Colon (tissue), 2 donors: ENCODE measurements at regions not wholly inside any gene's neighbourhood (a gene's known extent, or its start where the extent isn't known, plus 50 kb on each side); places are given as distances from the start of the nearest gene placed in this dataset.
"Not testable (repeated sequence)": the region's sequence is repeated elsewhere in the genome, so short reads cannot be mapped to it uniquely, and the experiment has no call there.

Experiments used
- FAIRE-seq: peaks from 2 replicates; lab custom pipeline; 2012; peaks lifted over from hg19 to GRCh38; lab: Jason Lieb, UNC
- donor health status: control.
- donor health status: control.

DNA sequence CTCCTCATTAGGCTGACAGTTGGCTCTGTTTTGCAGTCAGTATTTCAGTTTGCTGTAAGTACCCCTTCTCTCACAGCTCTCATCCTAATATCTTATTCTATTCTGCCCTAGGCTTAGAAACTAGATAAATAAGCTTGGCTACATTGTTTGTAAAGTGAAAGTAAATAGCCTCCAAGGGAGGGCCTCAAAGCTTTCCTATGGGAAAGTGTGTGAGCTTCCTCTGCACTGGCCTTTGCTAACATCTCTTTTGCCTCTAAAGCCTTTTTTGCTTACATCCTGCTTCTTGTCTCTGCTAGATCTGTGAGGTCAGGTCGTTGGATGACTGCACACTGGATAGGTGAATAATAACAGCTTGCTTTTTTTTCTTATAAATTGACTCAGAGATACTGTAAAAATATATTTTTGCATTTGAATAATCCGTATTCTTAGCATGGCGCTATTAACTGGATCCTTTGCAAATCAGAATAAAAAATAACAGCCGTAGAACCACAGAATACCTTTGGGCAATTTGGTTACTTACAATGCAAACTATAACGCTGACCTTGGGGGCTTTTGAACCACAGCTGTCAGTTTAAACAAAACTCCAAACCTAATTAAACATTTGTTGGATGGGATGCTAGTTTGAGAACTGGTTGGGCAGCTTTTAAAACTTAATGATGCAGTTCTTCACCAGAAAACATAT lies 55.1 kb downstream of the TTC6 start:
- no peak for FAIRE-seq

GRCh38 chr14:37652042-37652441 lies 56.6 kb downstream of the TTC6 start:
- no peak for FAIRE-seq

DNA sequence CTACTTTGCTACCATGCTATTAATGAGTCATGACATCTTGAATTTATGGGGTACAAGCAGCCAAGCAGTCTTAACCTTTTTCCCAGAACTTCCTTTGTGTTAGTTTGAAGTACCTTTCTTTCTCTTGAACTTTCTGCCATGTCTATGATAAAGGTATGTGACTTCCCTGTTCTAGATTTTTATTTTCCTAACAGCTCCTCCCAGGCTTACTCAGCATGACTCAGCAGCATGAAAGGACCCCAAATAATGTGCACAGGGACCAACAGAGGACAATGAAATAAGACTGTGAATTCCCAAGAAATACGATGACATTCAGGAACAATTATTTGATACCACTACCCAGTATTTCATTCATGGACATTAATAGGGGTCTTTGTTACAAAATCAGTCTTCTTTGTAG lies 60.0 kb downstream of the TTC6 start:
- FAIRE-seq = no peak

- no peak for FAIRE-seq
These were observed 62.7 kb downstream of the TTC6 start for GRCh38 chr14:37658156-37658555.

- no peak for FAIRE-seq
These were observed 68.1 kb downstream of the TTC6 start for GRCh38 chr14:37663498-37663897.

- FAIRE-seq = no peak
These were observed 70.0 kb downstream of the TTC6 start for GRCh38 chr14:37665479-37665878.

- no peak for FAIRE-seq
These were observed 70.5 kb downstream of the TTC6 start for GRCh38 chr14:37665951-37666350.

- FAIRE-seq = no peak
These were observed 73.2 kb downstream of the TTC6 start for GRCh38 chr14:37668646-37669045.

DNA sequence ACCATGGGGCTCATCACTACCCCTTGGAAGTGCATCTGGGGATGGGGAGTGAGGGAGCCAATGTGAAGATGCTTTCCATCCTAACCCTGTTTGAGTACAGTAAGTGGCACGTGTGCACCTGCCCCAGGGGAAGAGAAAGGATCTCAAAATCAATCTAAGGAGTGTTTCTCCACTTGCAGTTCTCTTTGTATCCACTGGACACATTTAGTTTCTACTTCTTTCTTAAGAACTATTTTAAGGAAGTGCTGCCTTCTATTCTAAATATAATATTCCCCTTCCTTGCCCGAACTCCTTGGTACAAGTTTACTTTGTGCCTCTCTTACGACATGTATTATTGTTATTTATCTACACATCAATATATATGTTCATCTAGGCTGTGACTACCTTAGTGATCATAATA lies 73.8 kb downstream of the TTC6 start:
- no peak for FAIRE-seq

- no peak for FAIRE-seq
These were observed 78.0 kb downstream of the TTC6 start for GRCh38 chr14:37673439-37673838.

DNA sequence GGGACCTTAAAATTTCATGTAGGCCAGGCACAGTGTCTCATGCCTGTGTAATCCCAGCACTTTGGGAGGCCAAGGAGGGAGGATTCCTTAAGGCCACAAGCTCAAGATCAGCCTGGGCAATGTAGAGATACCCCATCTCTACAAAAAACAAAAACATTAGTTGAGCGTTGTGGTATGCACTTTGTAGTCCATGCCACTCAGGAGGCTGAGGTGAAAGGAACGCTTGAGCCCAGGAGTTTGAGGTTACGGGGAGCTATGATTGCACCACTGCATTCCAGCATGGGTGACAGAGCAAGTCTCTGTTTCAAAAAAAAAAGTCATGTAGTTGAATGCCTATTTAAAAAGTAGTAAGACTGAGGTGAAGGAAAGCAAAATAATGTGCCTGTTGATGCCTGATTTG lies 83.5 kb downstream of the TTC6 start:
- FAIRE-seq = no peak

DNA sequence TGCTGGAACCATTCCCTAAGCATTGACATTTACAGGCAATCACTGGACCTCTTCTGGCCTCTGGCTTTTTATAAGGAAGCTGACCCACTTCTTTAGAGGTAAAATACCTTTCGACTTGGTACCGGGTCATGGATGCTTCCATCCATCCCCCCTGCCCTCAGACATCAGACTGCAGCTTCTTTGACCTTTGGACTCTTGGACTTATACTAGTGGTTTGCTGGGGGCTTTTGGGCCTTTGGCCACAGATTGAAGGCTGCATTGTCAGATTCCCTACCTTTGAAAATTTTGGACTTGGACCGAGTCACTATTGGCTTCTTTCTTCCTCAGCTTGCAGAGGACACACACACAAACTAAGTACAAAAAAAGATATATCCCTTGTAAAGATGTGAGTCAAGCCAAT lies 86.1 kb downstream of the TTC6 start:
- FAIRE-seq = no peak

DNA sequence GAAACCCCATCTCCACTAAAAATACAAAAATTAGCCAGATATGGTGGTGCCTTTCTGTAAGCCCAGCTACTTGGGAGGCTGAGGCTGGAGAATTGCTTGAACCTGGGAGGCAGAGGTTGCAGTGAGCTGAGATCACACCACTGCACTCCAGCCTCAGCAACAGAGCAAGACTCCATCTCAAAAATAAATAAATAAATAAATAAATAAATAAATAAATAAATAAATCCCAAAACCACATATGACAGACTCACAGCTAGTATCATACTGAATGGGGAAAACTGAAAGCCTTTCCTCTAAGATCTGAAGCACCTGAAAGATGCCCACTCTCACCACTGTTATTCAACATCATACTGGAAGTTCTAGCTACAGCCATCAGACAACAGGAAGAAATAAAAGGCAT lies 97.3 kb downstream of the TTC6 start:
- FAIRE-seq = not testable (repeated sequence)

GRCh38 chr14:37693420-37693819 lies 98.0 kb downstream of the TTC6 start:
- FAIRE-seq = not testable (repeated sequence)

DNA sequence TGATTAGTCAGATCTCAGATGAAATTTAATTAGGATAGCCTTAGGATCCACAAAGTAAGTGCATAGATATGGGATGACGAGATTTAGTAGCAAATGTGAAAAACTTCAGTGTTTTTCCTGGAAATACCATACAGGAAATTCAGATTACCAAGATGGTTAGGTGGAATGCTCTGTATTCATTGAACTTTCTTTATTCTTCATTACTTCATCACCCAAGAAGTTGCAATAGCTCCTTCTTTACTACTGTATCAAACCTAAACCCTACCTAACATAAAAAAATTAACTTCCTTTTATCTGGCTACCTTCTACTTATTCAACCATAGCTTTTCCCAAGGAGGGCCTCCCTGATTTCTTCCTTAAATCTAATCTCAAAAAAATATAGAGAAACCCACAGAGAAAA lies 100.4 kb downstream of the TTC6 start:
- FAIRE-seq = no peak

GRCh38 chr14:37697489-37698121 lies 102.2 kb downstream of the TTC6 start:
- FAIRE-seq = no peak

- no peak for FAIRE-seq
These were observed 103.7 kb downstream of the TTC6 start for GRCh38 chr14:37698840-37699777.

- FAIRE-seq = no peak
These were observed 112.3 kb downstream of the TTC6 start for GRCh38 chr14:37707716-37708115.

DNA sequence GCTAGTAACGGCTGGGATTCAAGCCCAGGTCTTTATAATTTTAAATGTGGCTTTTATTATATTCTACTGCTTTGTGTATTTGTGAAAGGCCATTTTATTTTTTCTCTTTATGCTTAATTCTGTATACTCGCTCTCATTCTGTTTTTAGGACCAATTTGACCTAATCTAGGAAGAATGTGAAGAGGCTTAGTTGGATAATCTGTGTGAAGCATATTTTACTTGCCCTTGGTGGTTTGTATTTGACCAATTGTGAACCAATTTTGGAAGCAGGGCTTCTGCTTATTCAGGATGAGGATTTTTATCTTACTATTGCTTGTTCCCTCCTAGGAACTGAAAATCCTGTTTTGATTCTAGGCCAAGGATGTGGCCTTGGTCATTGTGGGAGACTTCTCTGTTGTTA lies 113.1 kb downstream of the TTC6 start:
- no peak for FAIRE-seq

GRCh38 chr14:37709419-37710195 lies 114.2 kb downstream of the TTC6 start:
- no peak for FAIRE-seq

- FAIRE-seq = no peak
These were observed 116.0 kb downstream of the TTC6 start for GRCh38 chr14:37711356-37711830.

GRCh38 chr14:37711831-37712475 lies 116.5 kb downstream of the TTC6 start:
- FAIRE-seq = no peak
